Thyroid gland (tissue), 4 donors: ENCODE measurements at regions not wholly inside any gene's neighbourhood (a gene's known extent, or its start where the extent isn't known, plus 50 kb on each side); places are given as distances from the start of the nearest gene placed in this dataset.
"Not testable (repeated sequence)": the region's sequence is repeated elsewhere in the genome, so short reads cannot be mapped to it uniquely, and the experiment has no call there.

Experiments used
- POLR2A ChIP-seq, 2 donors: fragments of 450-650 bp; IDR thresholded peaks; one replicate each; pipeline ENCODE4 v1.6.1; 2017; ENCODE audit warnings: antibody characterized with exemption in 2 of 2, mild to moderate bottlenecking in 2 of 2, moderate library complexity in 1 of 2
- TF ChIP-seq, protein P1 (sequence below), 6 experiments: fragments of 200-600 bp in 3 of 6; fragments of 450-650 bp in 3 of 6; sonication (generic) in 3 of 6; IDR thresholded peaks; one replicate each; pipeline ENCODE4 v1.5.1; 2016 to 2019; ENCODE audit warnings: antibody characterized with exemption in 6 of 6, mild to moderate bottlenecking in 2 of 6, inconsistent platforms in 1 of 6, moderate library complexity in 1 of 6

- TF ChIP-seq, protein P1, sequence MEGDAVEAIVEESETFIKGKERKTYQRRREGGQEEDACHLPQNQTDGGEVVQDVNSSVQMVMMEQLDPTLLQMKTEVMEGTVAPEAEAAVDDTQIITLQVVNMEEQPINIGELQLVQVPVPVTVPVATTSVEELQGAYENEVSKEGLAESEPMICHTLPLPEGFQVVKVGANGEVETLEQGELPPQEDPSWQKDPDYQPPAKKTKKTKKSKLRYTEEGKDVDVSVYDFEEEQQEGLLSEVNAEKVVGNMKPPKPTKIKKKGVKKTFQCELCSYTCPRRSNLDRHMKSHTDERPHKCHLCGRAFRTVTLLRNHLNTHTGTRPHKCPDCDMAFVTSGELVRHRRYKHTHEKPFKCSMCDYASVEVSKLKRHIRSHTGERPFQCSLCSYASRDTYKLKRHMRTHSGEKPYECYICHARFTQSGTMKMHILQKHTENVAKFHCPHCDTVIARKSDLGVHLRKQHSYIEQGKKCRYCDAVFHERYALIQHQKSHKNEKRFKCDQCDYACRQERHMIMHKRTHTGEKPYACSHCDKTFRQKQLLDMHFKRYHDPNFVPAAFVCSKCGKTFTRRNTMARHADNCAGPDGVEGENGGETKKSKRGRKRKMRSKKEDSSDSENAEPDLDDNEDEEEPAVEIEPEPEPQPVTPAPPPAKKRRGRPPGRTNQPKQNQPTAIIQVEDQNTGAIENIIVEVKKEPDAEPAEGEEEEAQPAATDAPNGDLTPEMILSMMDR (IDR thresholded peaks at IDR 0.05) = not testable (repeated sequence)
- not testable (repeated sequence) for TF ChIP-seq POLR2A (IDR thresholded peaks at IDR 0.05)
Observed at GRCh38 chr3:81329835-81330234, 431.6 kb downstream of the GBE1 start.
